Tibial artery (tissue), 4 donors: ENCODE measurements at regions not wholly inside any gene's neighbourhood (a gene's known extent, or its start where the extent isn't known, plus 50 kb on each side); places are given as distances from the start of the nearest gene placed in this dataset.

Experiments
- DNase-seq, 2 donors: peaks; one replicate each; pipeline ENCODE4 v3.0.0-alpha.2; 2019
- H3K27ac ChIP-seq, 2 donors: fragments of 200-600 bp; sonication (generic) in 1 of 2; 1 replicate in 1 of 2; 2 replicates in 1 of 2; pipeline ENCODE4 v1.5.1; 2018 to 2019; ENCODE audit warnings: mild to moderate bottlenecking in 1 of 2
- H3K27me3 ChIP-seq, 2 donors: fragments of 200-600 bp; sonication (generic) in 1 of 2; one replicate each; pipeline versions ENCODE4 v1.5.1 to v1.6.0; 2016 to 2019
- H3K36me3 ChIP-seq, 3 donors: fragments of 200-600 bp; sonication (generic) in 2 of 3; one replicate each; pipeline ENCODE4 v1.5.1; 2016 to 2019; ENCODE audit warnings: mild to moderate bottlenecking in 2 of 3
- H3K4me1 ChIP-seq, 4 donors: fragments of 200-600 bp; sonication (generic) in 2 of 4; 1 replicate in 3 of 4; 2 replicates in 1 of 4; pipeline ENCODE4 v1.5.1; 2016 to 2019
- H3K4me3 ChIP-seq, 2 donors: fragments of 200-600 bp; sonication (generic) in 1 of 2; 1 replicate in 1 of 2; 2 replicates in 1 of 2; pipeline ENCODE4 v1.5.1; 2018 to 2019; ENCODE audit warnings: mild to moderate bottlenecking in 2 of 2
- H3K9me3 ChIP-seq, 3 donors: fragments of 200-600 bp; sonication (generic) in 1 of 3; one replicate each; pipeline ENCODE4 v1.5.1; 2016 to 2019
- CTCF ChIP-seq, 2 experiments: fragments of 200-600 bp in 1 of 2; fragments of 450-650 bp in 1 of 2; IDR thresholded peaks; one replicate each; pipeline ENCODE4 v1.5.1; 2017 to 2019; ENCODE audit warnings: antibody characterized with exemption in 2 of 2, mild to moderate bottlenecking in 1 of 2, moderate library complexity in 1 of 2
- intact Hi-C: fragments of 100-400 bp; cut with DNase I; formaldehyde crosslinking; loops from one replicate; pipeline ENCODE4 v1.15.0; 2023; ENCODE audit warnings: low total_unique reads

DNA sequence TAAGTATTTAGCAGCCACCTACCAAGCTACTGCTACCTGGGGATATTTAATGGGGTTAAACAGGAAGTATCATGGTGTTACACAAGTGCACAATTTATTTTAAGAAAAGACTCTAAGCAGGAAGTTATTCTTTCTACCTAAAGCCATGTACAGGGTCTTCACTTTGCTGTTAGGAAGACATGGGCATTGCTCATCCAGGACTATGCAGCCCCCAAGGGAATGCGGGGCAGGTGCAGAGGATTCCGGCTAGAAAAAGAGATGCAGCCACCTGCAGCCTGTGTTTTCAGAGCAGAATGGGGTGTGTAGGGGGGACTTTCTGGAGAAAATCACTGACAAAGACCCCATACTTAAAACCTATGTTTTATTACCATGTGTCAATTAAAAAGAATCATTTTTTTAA is 399.1 kb upstream of the NOX3 start:
- intact Hi-C loops: no loop called here
- H3K27ac ChIP-seq: no peak overlapping the region
- peaks cover 0 to 13% (median 0%) of the 10 kb centered on the region in 3 donors for H3K9me3 ChIP-seq
- H3K4me1 ChIP-seq: no peaks in the 10 kb centered on the region
- H3K4me3 ChIP-seq: no peak overlapping the region
- H3K36me3 ChIP-seq: no peaks in the 10 kb centered on the region
- no peaks in the 10 kb centered on the region for H3K27me3 ChIP-seq
- no peak for TF ChIP-seq CTCF (IDR thresholded peaks at IDR 0.05)
- DNase-seq: no peak

GRCh38 chr6:155853011-155853410 is 397.4 kb upstream of the NOX3 start:
- Histone ChIP-seq H3K4me3 (no peak overlapping the region), H3K27me3 (no peaks in the 10 kb centered on the region), H3K4me1 (no peaks in the 10 kb centered on the region), H3K27ac (no peak overlapping the region), H3K36me3 (no peaks in the 10 kb centered on the region), H3K9me3 (no peaks in the 10 kb centered on the region)
- no peak for DNase-seq
- TF ChIP-seq CTCF (IDR thresholded peaks at IDR 0.05): no peak
- intact Hi-C loops: no loop called here

DNA sequence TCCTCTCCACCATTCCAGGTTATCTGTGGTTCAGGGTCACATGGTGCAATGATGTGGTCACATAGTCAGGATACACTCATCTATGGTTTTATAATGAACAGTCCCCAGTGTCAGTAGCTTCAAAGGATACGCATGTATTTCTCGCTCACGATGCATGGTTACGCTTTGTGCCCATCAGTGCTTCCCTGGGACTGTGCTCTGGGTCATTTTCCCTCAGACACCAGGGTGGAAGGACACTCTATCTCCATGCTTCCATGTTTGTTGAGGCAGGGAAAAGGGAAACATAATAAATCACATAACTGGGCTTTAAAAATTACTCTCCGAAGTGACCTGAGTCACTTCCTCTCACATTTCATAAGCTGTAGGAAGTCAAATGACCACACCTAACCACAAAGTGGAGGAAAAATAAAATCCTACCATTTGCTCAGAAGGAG is 394.8 kb upstream of the NOX3 start:
- no peak for DNase-seq
- Histone ChIP-seq H3K27me3 (no peaks in the 10 kb centered on the region), H3K9me3 (peaks cover 0 to 4% (median 0%) of the 10 kb centered on the region in 3 donors), H3K4me1 (no peaks in the 10 kb centered on the region), H3K4me3 (no peak overlapping the region), H3K27ac (no peak overlapping the region), H3K36me3 (no peaks in the 10 kb centered on the region)
- TF ChIP-seq CTCF (IDR thresholded peaks at IDR 0.05): no peak
- intact Hi-C loops: no loop called here

DNA sequence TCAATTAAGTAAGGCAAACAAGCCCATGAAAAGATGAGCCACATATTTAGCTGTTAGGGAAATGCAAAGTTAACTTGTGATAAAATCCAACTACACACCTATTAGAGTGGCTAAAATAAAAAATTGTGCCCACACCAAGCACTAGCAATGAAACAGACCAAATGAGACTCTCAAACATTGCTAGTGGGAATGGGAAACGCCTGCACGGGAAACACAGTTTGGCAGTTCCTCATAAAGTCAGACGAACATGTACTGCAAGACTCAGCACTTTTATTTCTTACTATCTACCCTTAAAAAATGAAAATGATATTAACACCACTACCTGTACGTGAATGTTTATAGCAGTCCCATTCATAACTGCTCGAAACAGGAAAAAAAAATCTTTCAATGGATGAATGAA is 392.1 kb upstream of the NOX3 start:
- H3K4me1 ChIP-seq: no peaks in the 10 kb centered on the region
- intact Hi-C loops: no loop called here

DNA sequence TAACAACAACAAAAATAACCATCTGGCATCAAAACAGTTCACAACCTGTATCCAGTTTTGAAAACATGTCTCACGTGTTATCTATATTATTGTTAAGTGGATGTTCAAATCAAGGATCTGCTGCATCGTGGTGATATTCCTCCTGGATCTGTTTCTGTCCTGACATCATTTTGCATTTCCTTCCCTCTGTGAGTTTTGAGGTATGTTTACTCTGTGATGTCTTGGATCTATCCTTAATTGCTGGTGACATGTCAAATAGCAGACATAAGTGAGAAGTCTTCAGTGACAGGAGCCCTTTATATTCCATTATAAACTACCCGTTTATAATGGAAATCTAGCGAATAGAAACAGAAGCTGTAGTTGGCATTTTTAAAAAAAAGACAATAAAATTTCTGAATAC is 381.8 kb upstream of the NOX3 start:
- no peak for DNase-seq
- no peak for TF ChIP-seq CTCF (IDR thresholded peaks at IDR 0.05)
- intact Hi-C loops: no loop called here

More for the DNA sequence above, 392.1 kb upstream of the NOX3 start:
- Histone ChIP-seq H3K4me3 (no peak overlapping the region), H3K27me3 (no peaks in the 10 kb centered on the region), H3K36me3 (no peaks in the 10 kb centered on the region), H3K9me3 (peaks cover 0 to 10% (median 0%) of the 10 kb centered on the region in 3 donors), H3K27ac (no peak overlapping the region)
- TF ChIP-seq CTCF (IDR thresholded peaks at IDR 0.05): no peak
- no peak for DNase-seq

GRCh38 chr6:155832596-155832995 is 377.0 kb upstream of the NOX3 start:
- intact Hi-C loops: no loop called here
- no peaks in the 10 kb centered on the region for H3K4me1 ChIP-seq

More for the DNA sequence above, 381.8 kb upstream of the NOX3 start:
- Histone ChIP-seq H3K4me3 (no peak overlapping the region), H3K27ac (no peak overlapping the region), H3K27me3 (no peaks in the 10 kb centered on the region), H3K4me1 (no peaks in the 10 kb centered on the region), H3K36me3 (no peaks in the 10 kb centered on the region), H3K9me3 (no peaks in the 10 kb centered on the region)

More at GRCh38 chr6:155832596-155832995, 377.0 kb upstream of the NOX3 start:
- Histone ChIP-seq H3K27ac (no peak overlapping the region), H3K4me3 (no peak overlapping the region), H3K27me3 (no peaks in the 10 kb centered on the region), H3K9me3 (no peaks in the 10 kb centered on the region), H3K36me3 (no peaks in the 10 kb centered on the region)
- no peak for DNase-seq
- TF ChIP-seq CTCF (IDR thresholded peaks at IDR 0.05): no peak
